Neural cell (in vitro differentiated cells): ENCODE measurements at regions not wholly inside any gene's neighbourhood (a gene's known extent, or its start where the extent isn't known, plus 50 kb on each side); places are given as distances from the start of the nearest gene placed in this dataset.

Experiments used
- POLR2AphosphoS5 ChIP-seq: IDR thresholded peaks from 2 replicates; pipeline ENCODE4 v1.6.1; 2012
- TF ChIP-seq, protein P1 (sequence below): fragments of 450-650 bp; IDR thresholded peaks from 2 replicates; pipeline ENCODE4 v1.5.1; 2014; ENCODE audit warnings: antibody characterized with exemption, mild to moderate bottlenecking, moderate library complexity; ENCODE audit not compliant: poor library complexity, severe bottlenecking
- TF ChIP-seq, protein P2 (sequence below): IDR thresholded peaks from 2 replicates; pipeline ENCODE4 v1.6.1; 2012; ENCODE audit warnings: borderline replicate concordance

DNA sequence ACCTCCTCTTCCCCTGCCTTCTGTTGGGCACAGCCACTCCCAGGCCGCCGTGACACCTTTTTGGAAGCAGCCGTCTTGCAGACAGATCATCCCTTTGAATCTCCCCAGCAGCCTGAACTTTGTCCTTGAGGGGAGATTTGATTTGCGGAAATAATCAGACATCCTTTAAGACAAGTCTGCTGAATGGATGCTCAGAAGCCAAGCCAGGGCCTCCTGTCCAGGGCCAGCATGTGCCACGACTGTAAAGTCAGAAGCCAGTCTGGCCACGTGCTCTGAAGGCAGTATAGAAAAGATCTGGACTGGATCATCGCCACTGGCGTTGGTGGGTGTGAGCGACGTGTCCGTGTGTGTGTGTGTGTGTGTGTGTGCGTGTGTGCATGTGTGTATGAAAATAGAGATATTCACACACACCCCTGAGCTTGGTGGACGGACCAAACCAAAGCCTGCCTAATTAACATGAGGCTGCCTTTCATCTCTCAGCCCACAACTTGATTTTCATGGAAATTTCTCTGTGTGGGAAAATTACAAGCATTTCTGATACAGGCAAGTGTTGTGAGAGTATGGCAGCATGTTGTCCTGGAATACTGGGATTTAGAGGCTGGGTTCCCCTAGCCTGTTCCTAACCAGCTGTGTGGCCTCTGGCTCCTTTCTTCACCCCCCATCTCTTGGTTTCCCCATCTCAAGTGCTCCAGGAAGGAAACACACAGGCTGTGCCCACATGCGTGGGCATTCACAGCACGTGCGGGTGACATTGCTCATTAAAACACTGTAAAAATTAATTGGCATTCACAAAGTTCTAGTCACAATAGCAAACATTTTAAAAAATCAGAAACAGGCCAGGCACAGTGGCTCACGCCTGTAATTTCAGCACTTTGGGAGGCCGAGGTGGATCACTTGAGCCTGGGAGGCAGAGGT is 61.8 kb upstream of the WNT7B start:
- TF ChIP-seq, protein P1, sequence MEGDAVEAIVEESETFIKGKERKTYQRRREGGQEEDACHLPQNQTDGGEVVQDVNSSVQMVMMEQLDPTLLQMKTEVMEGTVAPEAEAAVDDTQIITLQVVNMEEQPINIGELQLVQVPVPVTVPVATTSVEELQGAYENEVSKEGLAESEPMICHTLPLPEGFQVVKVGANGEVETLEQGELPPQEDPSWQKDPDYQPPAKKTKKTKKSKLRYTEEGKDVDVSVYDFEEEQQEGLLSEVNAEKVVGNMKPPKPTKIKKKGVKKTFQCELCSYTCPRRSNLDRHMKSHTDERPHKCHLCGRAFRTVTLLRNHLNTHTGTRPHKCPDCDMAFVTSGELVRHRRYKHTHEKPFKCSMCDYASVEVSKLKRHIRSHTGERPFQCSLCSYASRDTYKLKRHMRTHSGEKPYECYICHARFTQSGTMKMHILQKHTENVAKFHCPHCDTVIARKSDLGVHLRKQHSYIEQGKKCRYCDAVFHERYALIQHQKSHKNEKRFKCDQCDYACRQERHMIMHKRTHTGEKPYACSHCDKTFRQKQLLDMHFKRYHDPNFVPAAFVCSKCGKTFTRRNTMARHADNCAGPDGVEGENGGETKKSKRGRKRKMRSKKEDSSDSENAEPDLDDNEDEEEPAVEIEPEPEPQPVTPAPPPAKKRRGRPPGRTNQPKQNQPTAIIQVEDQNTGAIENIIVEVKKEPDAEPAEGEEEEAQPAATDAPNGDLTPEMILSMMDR = no peak
- TF ChIP-seq, protein P2, sequence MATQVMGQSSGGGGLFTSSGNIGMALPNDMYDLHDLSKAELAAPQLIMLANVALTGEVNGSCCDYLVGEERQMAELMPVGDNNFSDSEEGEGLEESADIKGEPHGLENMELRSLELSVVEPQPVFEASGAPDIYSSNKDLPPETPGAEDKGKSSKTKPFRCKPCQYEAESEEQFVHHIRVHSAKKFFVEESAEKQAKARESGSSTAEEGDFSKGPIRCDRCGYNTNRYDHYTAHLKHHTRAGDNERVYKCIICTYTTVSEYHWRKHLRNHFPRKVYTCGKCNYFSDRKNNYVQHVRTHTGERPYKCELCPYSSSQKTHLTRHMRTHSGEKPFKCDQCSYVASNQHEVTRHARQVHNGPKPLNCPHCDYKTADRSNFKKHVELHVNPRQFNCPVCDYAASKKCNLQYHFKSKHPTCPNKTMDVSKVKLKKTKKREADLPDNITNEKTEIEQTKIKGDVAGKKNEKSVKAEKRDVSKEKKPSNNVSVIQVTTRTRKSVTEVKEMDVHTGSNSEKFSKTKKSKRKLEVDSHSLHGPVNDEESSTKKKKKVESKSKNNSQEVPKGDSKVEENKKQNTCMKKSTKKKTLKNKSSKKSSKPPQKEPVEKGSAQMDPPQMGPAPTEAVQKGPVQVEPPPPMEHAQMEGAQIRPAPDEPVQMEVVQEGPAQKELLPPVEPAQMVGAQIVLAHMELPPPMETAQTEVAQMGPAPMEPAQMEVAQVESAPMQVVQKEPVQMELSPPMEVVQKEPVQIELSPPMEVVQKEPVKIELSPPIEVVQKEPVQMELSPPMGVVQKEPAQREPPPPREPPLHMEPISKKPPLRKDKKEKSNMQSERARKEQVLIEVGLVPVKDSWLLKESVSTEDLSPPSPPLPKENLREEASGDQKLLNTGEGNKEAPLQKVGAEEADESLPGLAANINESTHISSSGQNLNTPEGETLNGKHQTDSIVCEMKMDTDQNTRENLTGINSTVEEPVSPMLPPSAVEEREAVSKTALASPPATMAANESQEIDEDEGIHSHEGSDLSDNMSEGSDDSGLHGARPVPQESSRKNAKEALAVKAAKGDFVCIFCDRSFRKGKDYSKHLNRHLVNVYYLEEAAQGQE = no peak
- no peak for TF ChIP-seq POLR2AphosphoS5
